ENCODE measurements at regions not wholly inside any gene's neighbourhood (a gene's known extent, or its start where the extent isn't known, plus 50 kb on each side); places are given as distances from the start of the nearest gene placed in this dataset.

DNA sequence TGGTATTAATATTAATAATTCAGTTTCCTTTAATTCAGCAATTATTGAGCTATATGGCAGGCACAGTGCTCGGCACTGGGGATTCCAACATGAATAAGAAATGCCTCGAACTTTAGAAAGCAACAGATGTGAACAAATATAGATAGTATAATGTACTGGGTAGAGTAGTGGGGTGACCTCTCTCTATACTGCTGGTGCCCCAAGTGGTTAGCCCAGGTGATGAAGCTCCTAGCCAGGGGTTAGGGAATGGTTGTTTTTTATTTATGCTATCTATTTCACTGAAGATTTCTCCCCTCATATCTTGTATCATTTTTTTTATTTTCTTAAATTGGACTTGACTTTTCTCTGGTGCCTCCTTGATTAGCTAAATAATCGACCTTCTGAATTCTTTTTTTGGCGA lies 62.1 kb downstream of the BHLHE40 start:
- no peak overlapping the region for H3K4me3 Mint-ChIP-seq (ENCODE audit: unreplicated experiment)

DNA sequence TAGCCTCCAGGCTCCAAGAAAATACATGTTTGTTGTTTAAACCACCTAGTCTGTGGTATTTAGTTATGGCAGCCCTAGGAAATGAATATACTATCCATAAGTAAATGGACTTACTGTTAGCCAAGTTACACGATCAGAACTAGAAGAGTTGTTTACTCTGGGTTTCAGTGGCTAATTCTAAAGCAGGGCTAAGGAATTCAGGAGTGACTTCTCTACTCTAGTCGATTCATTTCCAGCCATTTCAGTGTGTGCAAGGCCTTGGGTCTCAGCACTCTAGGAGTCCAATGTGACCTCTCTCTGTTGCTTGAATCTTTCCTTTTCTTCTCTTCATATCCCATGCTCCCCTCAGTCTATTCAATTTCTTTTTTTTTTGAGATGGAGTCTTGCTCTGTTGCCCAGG lies 66.7 kb downstream of the BHLHE40 start:
- no peak overlapping the region for H3K4me3 Mint-ChIP-seq (ENCODE audit: unreplicated experiment)
- H3K27me3 Mint-ChIP-seq (ENCODE audit: unreplicated experiment), result peaks cover 1% of the 10 kb centered on the region
- H3K9me3 Mint-ChIP-seq (ENCODE audit: unreplicated experiment), result no peaks in the 10 kb centered on the region
- H3K27ac Mint-ChIP-seq (ENCODE audit: unreplicated experiment), result no peak overlapping the region
- H3K36me3 Mint-ChIP-seq (ENCODE audit: unreplicated experiment), result no peaks in the 10 kb centered on the region
- no peak for DNase-seq
- TF ChIP-seq, protein P1, sequence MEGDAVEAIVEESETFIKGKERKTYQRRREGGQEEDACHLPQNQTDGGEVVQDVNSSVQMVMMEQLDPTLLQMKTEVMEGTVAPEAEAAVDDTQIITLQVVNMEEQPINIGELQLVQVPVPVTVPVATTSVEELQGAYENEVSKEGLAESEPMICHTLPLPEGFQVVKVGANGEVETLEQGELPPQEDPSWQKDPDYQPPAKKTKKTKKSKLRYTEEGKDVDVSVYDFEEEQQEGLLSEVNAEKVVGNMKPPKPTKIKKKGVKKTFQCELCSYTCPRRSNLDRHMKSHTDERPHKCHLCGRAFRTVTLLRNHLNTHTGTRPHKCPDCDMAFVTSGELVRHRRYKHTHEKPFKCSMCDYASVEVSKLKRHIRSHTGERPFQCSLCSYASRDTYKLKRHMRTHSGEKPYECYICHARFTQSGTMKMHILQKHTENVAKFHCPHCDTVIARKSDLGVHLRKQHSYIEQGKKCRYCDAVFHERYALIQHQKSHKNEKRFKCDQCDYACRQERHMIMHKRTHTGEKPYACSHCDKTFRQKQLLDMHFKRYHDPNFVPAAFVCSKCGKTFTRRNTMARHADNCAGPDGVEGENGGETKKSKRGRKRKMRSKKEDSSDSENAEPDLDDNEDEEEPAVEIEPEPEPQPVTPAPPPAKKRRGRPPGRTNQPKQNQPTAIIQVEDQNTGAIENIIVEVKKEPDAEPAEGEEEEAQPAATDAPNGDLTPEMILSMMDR (IDR thresholded peaks at IDR 0.05; ENCODE audit: partially characterized antibody, unreplicated experiment), result no peak
- no peaks in the 10 kb centered on the region for H3K4me1 Mint-ChIP-seq (ENCODE audit: low read depth, unreplicated experiment)

More for the DNA sequence above, 62.1 kb downstream of the BHLHE40 start:
- Mint-ChIP-seq H3K36me3 (ENCODE audit: unreplicated experiment) (no peaks in the 10 kb centered on the region), H3K9me3 (ENCODE audit: unreplicated experiment) (peaks cover 2% of the 10 kb centered on the region), H3K27ac (ENCODE audit: unreplicated experiment) (no peak overlapping the region), H3K4me1 (ENCODE audit: low read depth, unreplicated experiment) (peaks cover 7% of the 10 kb centered on the region), H3K27me3 (ENCODE audit: unreplicated experiment) (peaks cover 4% of the 10 kb centered on the region)
- no peak for DNase-seq
- TF ChIP-seq, protein P1 (IDR thresholded peaks at IDR 0.05; ENCODE audit: partially characterized antibody, unreplicated experiment), result no peak

DNA sequence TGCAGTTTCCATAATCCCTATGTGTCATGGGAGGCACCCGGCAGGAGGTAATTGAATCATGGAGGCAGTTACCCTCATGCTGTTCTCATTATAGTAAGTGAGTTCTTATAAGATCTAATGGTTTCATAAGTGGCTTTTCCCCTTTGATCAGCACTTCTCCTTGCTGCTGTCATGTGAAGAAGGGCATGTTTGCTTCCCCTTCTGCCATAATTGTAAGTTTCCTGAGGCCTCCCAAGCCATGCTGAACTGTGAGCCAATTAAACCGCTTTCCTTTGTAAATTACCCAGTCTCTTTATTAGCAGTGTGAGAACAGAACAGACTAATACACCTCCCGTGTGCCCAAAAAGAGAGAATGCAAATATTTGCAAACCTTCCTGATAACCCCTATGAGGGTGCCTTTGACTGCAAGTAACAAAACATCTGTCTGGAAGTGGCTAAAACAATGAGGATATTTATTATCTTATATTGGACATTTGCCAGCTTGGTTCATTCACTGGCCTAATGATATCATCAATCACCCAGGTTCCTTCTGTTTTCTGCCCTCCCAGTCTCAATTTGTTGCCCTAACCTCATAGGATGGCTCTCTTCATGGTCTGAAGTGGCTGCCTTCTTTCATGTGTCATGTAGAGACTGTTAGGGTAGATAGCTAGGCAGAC lies 68.7 kb downstream of the BHLHE40 start:
- Mint-ChIP-seq H3K9me3 (ENCODE audit: unreplicated experiment) (no peaks in the 10 kb centered on the region), H3K27me3 (ENCODE audit: unreplicated experiment) (no peaks in the 10 kb centered on the region), H3K4me1 (ENCODE audit: low read depth, unreplicated experiment) (no peaks in the 10 kb centered on the region), H3K36me3 (ENCODE audit: unreplicated experiment) (no peaks in the 10 kb centered on the region), H3K27ac (ENCODE audit: unreplicated experiment) (no peak overlapping the region), H3K4me3 (ENCODE audit: unreplicated experiment) (no peak overlapping the region)
- TF ChIP-seq, protein P1 (IDR thresholded peaks at IDR 0.05; ENCODE audit: partially characterized antibody, unreplicated experiment), result no peak
- no peak for DNase-seq

DNA sequence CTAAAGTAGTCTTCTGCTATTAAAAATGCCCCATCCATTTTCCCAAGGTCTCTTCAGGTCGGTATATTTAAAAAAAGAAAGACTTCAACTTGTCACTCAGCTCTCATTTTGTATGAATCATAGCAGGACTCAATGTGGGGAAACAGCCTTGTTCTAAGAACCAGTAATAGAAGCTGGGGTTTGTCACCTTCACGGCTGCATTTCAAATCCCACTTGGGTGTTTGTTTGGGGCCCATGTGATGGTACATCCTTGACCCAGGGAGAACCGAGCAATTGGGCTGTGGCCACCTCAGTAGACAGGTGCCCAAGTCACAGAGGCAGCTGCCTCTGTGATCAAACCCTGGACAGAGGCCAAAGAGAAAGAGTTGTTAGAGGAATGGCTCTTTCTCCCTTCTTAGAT lies 70.3 kb upstream of the ARL8B start:
- Mint-ChIP-seq H3K4me1 (ENCODE audit: low read depth, unreplicated experiment) (no peaks in the 10 kb centered on the region), H3K4me3 (ENCODE audit: unreplicated experiment) (no peak overlapping the region), H3K27ac (ENCODE audit: unreplicated experiment) (no peak overlapping the region), H3K36me3 (ENCODE audit: unreplicated experiment) (no peaks in the 10 kb centered on the region), H3K9me3 (ENCODE audit: unreplicated experiment) (no peaks in the 10 kb centered on the region), H3K27me3 (ENCODE audit: unreplicated experiment) (peaks cover 3% of the 10 kb centered on the region)
- DNase-seq, result no peak
- TF ChIP-seq, protein P1 (IDR thresholded peaks at IDR 0.05; ENCODE audit: partially characterized antibody, unreplicated experiment), result no peak

DNA sequence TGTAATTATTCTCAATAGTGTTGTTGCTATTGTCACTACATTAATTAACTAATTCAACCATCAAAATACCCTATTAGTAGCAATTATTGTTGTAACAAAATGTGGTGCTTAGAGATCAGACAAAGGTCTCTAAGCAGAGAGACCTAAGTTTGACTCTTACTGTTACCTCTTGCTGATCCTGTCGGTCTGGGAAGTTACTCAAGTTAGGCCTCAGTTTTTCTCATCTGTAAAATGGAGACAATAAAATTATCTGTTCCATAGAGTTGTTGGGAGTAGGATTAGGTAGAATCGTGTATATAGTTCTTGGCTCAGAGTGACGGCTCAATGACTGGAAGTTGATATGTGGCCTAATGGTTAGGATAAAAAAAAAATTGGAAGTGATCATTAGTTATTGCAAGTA lies 69.8 kb upstream of the ARL8B start:
- TF ChIP-seq, protein P1 (IDR thresholded peaks at IDR 0.05; ENCODE audit: partially characterized antibody, unreplicated experiment), result no peak
- Mint-ChIP-seq H3K27me3 (ENCODE audit: unreplicated experiment) (peaks cover 3% of the 10 kb centered on the region), H3K4me3 (ENCODE audit: unreplicated experiment) (no peak overlapping the region), H3K9me3 (ENCODE audit: unreplicated experiment) (no peaks in the 10 kb centered on the region), H3K36me3 (ENCODE audit: unreplicated experiment) (no peaks in the 10 kb centered on the region), H3K27ac (ENCODE audit: unreplicated experiment) (no peak overlapping the region), H3K4me1 (ENCODE audit: low read depth, unreplicated experiment) (no peaks in the 10 kb centered on the region)
- no peak for DNase-seq

Measured in glutamatergic neuron (in vitro differentiated cells).